OCI-LY7 (cell line): ENCODE measurements at regions not wholly inside any gene's neighbourhood (a gene's known extent, or its start where the extent isn't known, plus 50 kb on each side); places are given as distances from the start of the nearest gene placed in this dataset.

Experiments used
- BruUV-seq: library from RNA; stranded (reverse); fragments of 400-500 nt; replicated peaks from 2 replicates; lab custom pipeline; 2021; lab: Mats Ljungman, UMichigan
- CTCF ChIA-PET: fragments of 300-600 bp; sonication (Branson Sonifier 250); formaldehyde crosslinking; loops from one replicate; lab custom pipeline; 2022; ENCODE audit warnings: antibody characterized with exemption; ENCODE audit not compliant: unreplicated experiment; lab: Charles Lee
- POLR2A ChIA-PET: fragments of 300-600 bp; sonication (Branson Sonifier 250); formaldehyde crosslinking; loops from one replicate; lab custom pipeline; 2022; ENCODE audit warnings: antibody characterized with exemption; lab: Charles Lee
- DNase-seq: peaks from one replicate; pipeline ENCODE4 v3.0.0-alpha.2; 2015; ENCODE audit warnings: low spot score
- H2AFZ ChIP-seq: fragments of 200-600 bp; sonication (generic), shearing (Covaris generic); 2 replicates; pipeline ENCODE4 v1.6.1; 2014; ENCODE audit warnings: mild to moderate bottlenecking, antibody characterized with exemption, low read length, moderate library complexity
- H3K27ac ChIP-seq: fragments of 200-600 bp; sonication (generic); 2 replicates; pipeline ENCODE4 v1.5.1; 2014; ENCODE audit warnings: mixed run types, low read depth, mild to moderate bottlenecking, moderate library complexity, low read length, inconsistent platforms; ENCODE audit not compliant: poor library complexity, severe bottlenecking
- H3K36me3 ChIP-seq: fragments of 200-600 bp; sonication (generic); 2 replicates; pipeline ENCODE4 v1.6.1; 2014; ENCODE audit warnings: mild to moderate bottlenecking, antibody characterized with exemption, low read length, moderate library complexity, mixed read lengths; ENCODE audit not compliant: insufficient read depth
- H3K4me1 ChIP-seq: fragments of 200-600 bp; sonication (generic); 2 replicates; pipeline ENCODE4 v1.5.1; 2014; ENCODE audit warnings: mild to moderate bottlenecking, low read length; ENCODE audit not compliant: insufficient read depth, poor library complexity, severe bottlenecking
- H3K4me2 ChIP-seq: fragments of 200-600 bp; sonication (generic); 2 replicates; pipeline ENCODE4 v1.6.1; 2014; ENCODE audit warnings: mild to moderate bottlenecking, low read length
- H3K4me3 ChIP-seq: fragments of 200-600 bp; sonication (generic); 2 replicates; pipeline ENCODE4 v1.5.1; 2014; ENCODE audit warnings: mild to moderate bottlenecking, low read depth, low read length; ENCODE audit not compliant: poor library complexity, severe bottlenecking
- H3K79me2 ChIP-seq: fragments of 200-600 bp; sonication (generic); 2 replicates; pipeline ENCODE4 v1.6.1; 2016; ENCODE audit warnings: low read depth, mild to moderate bottlenecking, low read length, moderate library complexity, mixed read lengths; ENCODE audit not compliant: insufficient read depth
- H3K9me2 ChIP-seq: fragments of 200-600 bp; sonication (generic); 2 replicates; pipeline ENCODE4 v1.6.1; 2016; ENCODE audit warnings: mild to moderate bottlenecking, low read length, mixed read lengths; ENCODE audit not compliant: insufficient read depth
- H3K9me3 ChIP-seq: fragments of 200-600 bp; sonication (generic); 2 replicates; pipeline ENCODE4 v1.6.1; 2014; ENCODE audit warnings: mild to moderate bottlenecking, mixed run types, low read length, mixed read lengths
- H4K20me1 ChIP-seq: fragments of 200-600 bp; sonication (generic); 2 replicates; pipeline ENCODE4 v1.6.1; 2014; ENCODE audit warnings: mild to moderate bottlenecking, antibody characterized with exemption, low read length, moderate library complexity, mixed read lengths; ENCODE audit not compliant: insufficient read depth
- EZH2phosphoT487 ChIP-seq: fragments of 200-600 bp; sonication (generic); IDR thresholded peaks from 2 replicates; pipeline ENCODE4 v1.6.1; 2018; ENCODE audit warnings: low read depth, borderline replicate concordance, mild to moderate bottlenecking, mixed run types, antibody characterized with exemption, low read length, moderate library complexity, mixed read lengths
- intact Hi-C: fragments of 100-400 bp; cut with micrococcal nuclease; formaldehyde crosslinking; loops from one replicate; pipeline ENCODE4 v1.10.0; 2022; ENCODE audit not compliant: unreplicated experiment
- TF ChIP-seq, protein P1 (sequence below): fragments of 200-600 bp; sonication (generic); conservative IDR thresholded peaks from 2 replicates; pipeline ENCODE4 v1.5.1; 2014; ENCODE audit warnings: mild to moderate bottlenecking, antibody characterized with exemption, low read length, moderate library complexity, mixed read lengths

DNA sequence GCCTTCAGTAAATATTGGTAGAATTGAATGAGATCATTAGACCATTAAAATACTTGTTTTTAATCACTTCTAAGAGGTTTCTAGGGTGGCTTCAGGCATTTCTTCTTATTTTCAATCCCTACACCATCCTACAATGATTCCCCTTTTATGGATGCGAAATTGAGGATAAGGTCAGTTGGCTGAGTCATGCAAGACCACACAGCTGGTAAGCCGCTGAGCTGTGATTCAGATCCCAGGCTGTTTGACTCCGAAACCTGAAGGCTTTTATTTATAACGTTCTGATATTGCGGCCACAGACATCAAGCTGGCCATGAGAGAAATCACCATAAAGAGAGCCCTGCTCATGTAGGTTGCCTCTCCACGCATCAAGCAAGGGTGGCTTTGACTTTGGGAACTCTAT, 133.4 kb downstream of the VAPA start:
- no peak overlapping the region for H3K27ac ChIP-seq
- no peak overlapping the region for H3K4me3 ChIP-seq
- CTCF ChIA-PET: no interaction called here
- intact Hi-C loops: no loop called here
- no peak for DNase-seq
- BruUV-seq: no TSS peak
- H3K9me3 ChIP-seq: no peaks in the 10 kb centered on the region
- H3K4me1 ChIP-seq: no peaks in the 10 kb centered on the region
- H2AFZ ChIP-seq: no peak overlapping the region
- H3K4me2 ChIP-seq: no peak overlapping the region
- H3K36me3 ChIP-seq: no peaks in the 10 kb centered on the region
- POLR2A ChIA-PET: no interaction called here
- TF ChIP-seq, protein P1, sequence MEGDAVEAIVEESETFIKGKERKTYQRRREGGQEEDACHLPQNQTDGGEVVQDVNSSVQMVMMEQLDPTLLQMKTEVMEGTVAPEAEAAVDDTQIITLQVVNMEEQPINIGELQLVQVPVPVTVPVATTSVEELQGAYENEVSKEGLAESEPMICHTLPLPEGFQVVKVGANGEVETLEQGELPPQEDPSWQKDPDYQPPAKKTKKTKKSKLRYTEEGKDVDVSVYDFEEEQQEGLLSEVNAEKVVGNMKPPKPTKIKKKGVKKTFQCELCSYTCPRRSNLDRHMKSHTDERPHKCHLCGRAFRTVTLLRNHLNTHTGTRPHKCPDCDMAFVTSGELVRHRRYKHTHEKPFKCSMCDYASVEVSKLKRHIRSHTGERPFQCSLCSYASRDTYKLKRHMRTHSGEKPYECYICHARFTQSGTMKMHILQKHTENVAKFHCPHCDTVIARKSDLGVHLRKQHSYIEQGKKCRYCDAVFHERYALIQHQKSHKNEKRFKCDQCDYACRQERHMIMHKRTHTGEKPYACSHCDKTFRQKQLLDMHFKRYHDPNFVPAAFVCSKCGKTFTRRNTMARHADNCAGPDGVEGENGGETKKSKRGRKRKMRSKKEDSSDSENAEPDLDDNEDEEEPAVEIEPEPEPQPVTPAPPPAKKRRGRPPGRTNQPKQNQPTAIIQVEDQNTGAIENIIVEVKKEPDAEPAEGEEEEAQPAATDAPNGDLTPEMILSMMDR: no peak
- TF ChIP-seq EZH2phosphoT487: no peak
- no peaks in the 10 kb centered on the region for H3K79me2 ChIP-seq
- no peaks in the 10 kb centered on the region for H3K9me2 ChIP-seq
- H4K20me1 ChIP-seq: no peaks in the 10 kb centered on the region

DNA sequence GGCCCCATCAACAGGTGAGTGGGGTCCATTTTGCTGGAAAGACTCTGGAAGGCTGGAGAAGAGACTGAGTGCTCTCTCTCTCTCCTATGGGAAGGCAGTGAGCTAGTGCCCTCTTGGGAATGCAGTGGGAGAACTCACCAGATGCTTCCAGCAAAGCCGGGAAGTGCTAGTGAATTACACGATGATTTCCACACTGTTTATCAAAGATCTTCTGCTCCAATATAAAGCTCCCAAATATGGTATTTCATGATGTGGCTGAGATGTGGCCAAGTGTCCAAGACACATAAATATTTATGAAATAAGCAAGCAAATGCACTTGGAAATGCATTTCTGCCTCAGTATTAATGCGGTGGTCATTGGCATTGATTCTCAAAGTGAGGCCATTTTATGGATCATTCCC, 135.9 kb downstream of the VAPA start:
- H3K79me2 ChIP-seq: no peaks in the 10 kb centered on the region
- CTCF ChIA-PET: no interaction called here
- H2AFZ ChIP-seq: no peak overlapping the region
- H4K20me1 ChIP-seq: no peaks in the 10 kb centered on the region
- intact Hi-C loops: no loop called here
- TF ChIP-seq, protein P1: no peak
- POLR2A ChIA-PET: no interaction called here
- no peak overlapping the region for H3K4me2 ChIP-seq
- H3K36me3 ChIP-seq: no peaks in the 10 kb centered on the region
- no peaks in the 10 kb centered on the region for H3K9me3 ChIP-seq
- no peaks in the 10 kb centered on the region for H3K4me1 ChIP-seq
- DNase-seq: no peak
- H3K27ac ChIP-seq: no peak overlapping the region
- BruUV-seq: no TSS peak
- no peaks in the 10 kb centered on the region for H3K9me2 ChIP-seq
- no peak overlapping the region for H3K4me3 ChIP-seq

DNA sequence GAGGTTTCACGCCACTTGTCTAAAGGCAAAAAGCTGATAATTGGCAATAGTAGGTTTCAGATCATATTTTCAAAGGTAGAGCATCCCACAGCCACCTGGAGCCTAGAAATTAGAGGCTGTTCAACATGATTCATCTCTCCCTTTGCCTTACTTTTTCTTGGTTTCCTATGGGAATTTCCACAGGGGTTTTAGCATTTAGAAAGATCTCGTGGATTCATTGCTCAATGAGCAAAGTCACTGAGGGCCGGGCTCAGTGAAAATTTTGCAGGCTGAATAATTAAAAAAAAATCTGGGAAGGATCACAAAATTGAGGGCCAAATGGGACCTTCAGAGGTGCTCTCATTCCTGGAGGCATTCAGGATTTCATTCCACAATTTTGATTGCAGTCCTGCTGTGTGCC, 137.1 kb downstream of the VAPA start:
- intact Hi-C loops: no loop called here
- Histone ChIP-seq H3K9me2 (no peaks in the 10 kb centered on the region), H3K79me2 (no peaks in the 10 kb centered on the region), H3K4me3 (no peak overlapping the region), H4K20me1 (no peaks in the 10 kb centered on the region), H3K27ac (no peak overlapping the region), H3K4me2 (no peak overlapping the region), H2AFZ (no peak overlapping the region), H3K9me3 (no peaks in the 10 kb centered on the region), H3K4me1 (no peaks in the 10 kb centered on the region), H3K36me3 (no peaks in the 10 kb centered on the region)
- no peak for DNase-seq
- no TSS peak for BruUV-seq
- POLR2A ChIA-PET: no interaction called here
- TF ChIP-seq, protein P1: no peak
- CTCF ChIA-PET: no interaction called here
